Heart right ventricle (tissue), 16 donors: ENCODE measurements at regions not wholly inside any gene's neighbourhood (a gene's known extent, or its start where the extent isn't known, plus 50 kb on each side); places are given as distances from the start of the nearest gene placed in this dataset.

Source experiments
- ATAC-seq, 8 donors: fragments of 200-7000 bp; cut with Tn5 transposase; one replicate each; pipeline ENCODE4 v1.9.1; 2020; ENCODE audit warnings: mild to moderate bottlenecking in 8 of 8, moderate library complexity in 8 of 8, moderate number of reproducible peaks in 1 of 8
- DNase-seq, 2 donors: peaks; one replicate each; pipeline ENCODE4 v3.0.0-alpha.2; 2020
- H3K27ac ChIP-seq, 10 donors: fragments of 200-600 bp; sonication (generic) in 2 of 10; one replicate each; pipeline versions ENCODE4 v1.5.0 to v1.8.0; 2020 to 2022; ENCODE audit warnings: mild to moderate bottlenecking in 3 of 10
- H3K27me3 ChIP-seq, 7 donors: fragments of 200-600 bp; one replicate each; pipeline ENCODE4 v1.8.0; 2021 to 2022; ENCODE audit warnings: mild to moderate bottlenecking in 2 of 7
- H3K36me3 ChIP-seq, 9 donors: fragments of 200-600 bp; sonication (generic) in 1 of 9; one replicate each; pipeline versions ENCODE4 v1.5.0 to v1.8.0; 2020 to 2022; ENCODE audit warnings: mild to moderate bottlenecking in 2 of 9
- H3K4me1 ChIP-seq, 9 donors: fragments of 200-600 bp; sonication (generic) in 1 of 9; one replicate each; pipeline versions ENCODE4 v1.5.0 to v1.8.0; 2020 to 2022; ENCODE audit warnings: mild to moderate bottlenecking in 4 of 9
- H3K4me3 ChIP-seq, 10 donors: fragments of 200-600 bp; sonication (generic) in 2 of 10; one replicate each; pipeline versions ENCODE4 v1.5.0 to v1.8.0; 2020 to 2022; ENCODE audit warnings: mild to moderate bottlenecking in 7 of 10, moderate library complexity in 2 of 10
- H3K9me3 ChIP-seq, 11 donors: fragments of 200-600 bp in 10 of 11; sonication (generic) in 2 of 11; one replicate each; pipeline versions ENCODE4 v1.5.0 to v1.8.0; 2013 to 2022; ENCODE audit warnings: mild to moderate bottlenecking in 2 of 11, control low read depth in 1 of 11, moderate library complexity in 1 of 11
- WGBS, 2 donors: extraction: QIAGEN DNeasy Blood & Tissue Kit; methylation state at CpG; one replicate each; pipeline ENCODE4 v1.1.7; 2013; ENCODE audit warnings: inconsistent platforms in 1 of 2; 5-methylcytosine and 5-hydroxymethylcytosine counted together
- intact Hi-C, 10 donors: fragments of 100-400 bp; cut with DNase I; formaldehyde crosslinking; loops; one replicate each; pipeline versions ENCODE4 v1.11.1 to v1.14.2; 2022
- TF ChIP-seq, protein P1 (sequence below), 9 donors: fragments of 200-600 bp; sonication (generic) in 2 of 9; IDR thresholded peaks; one replicate each; pipeline versions ENCODE4 v1.5.0 to v1.8.0; 2021 to 2022; ENCODE audit warnings: antibody characterized with exemption in 9 of 9, mild to moderate bottlenecking in 5 of 9, moderate library complexity in 1 of 9
- donor health status: Arrhythmogenic right ventricular cardiomyopathy.
- donor health status: ischemic (EF 13 %, LVEDD 7.1; RV severe dilation, severe dysfunction).
- donor health status: healthy with polysubstance abuse.
- donor health status: DM: no; HTN: yes; CAD: no.
- donor health status: DM: no; HTN: no; CAD: no.
- donor health status: ischemic (EF 25% LVEDD 6.9; RV normal size, moderate dysfunction).
- donor health status: ischemic (EF 25% LVEDD 5.7; RV mildly dilated, moderate dysfunction).
- donor health status: healthy.
- donor health status: DM: yes; HTN: yes; CAD: no.
- donor health status: Ischemic cardiomyopathy.
- donor health status: ischemic (EF 35%, LVEDD 5.7; RV mildly dilated, moderate dysfunction).
- donor health status: nonischemic (EF 11% LVEDD 7.7; RV severe dilation, severe dysfunction).
- donor health status: DM: yes; HTN: yes; CAD: no.
- donor health status: PGD.
- donor health status: ischemic (EF 29% LVEDD 5.4; RV normal size, mild dysfunction).
- donor health status: nonischemic (EF 23%, LVEDD 6.1; RV moderate dilation, normal function).

GRCh38 chr1:227390525-227390924 lies 72.2 kb upstream of the CDC42BPA start:
- H3K9me3 ChIP-seq: no peaks in the 10 kb centered on the region
- intact Hi-C loops: no loop called here
- H3K4me3 ChIP-seq: no peak overlapping the region
- no peak for DNase-seq
- no peaks in the 10 kb centered on the region for H3K27me3 ChIP-seq
- ATAC-seq: no peak
- H3K36me3 ChIP-seq: no peaks in the 10 kb centered on the region
- TF ChIP-seq, protein P1, sequence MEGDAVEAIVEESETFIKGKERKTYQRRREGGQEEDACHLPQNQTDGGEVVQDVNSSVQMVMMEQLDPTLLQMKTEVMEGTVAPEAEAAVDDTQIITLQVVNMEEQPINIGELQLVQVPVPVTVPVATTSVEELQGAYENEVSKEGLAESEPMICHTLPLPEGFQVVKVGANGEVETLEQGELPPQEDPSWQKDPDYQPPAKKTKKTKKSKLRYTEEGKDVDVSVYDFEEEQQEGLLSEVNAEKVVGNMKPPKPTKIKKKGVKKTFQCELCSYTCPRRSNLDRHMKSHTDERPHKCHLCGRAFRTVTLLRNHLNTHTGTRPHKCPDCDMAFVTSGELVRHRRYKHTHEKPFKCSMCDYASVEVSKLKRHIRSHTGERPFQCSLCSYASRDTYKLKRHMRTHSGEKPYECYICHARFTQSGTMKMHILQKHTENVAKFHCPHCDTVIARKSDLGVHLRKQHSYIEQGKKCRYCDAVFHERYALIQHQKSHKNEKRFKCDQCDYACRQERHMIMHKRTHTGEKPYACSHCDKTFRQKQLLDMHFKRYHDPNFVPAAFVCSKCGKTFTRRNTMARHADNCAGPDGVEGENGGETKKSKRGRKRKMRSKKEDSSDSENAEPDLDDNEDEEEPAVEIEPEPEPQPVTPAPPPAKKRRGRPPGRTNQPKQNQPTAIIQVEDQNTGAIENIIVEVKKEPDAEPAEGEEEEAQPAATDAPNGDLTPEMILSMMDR (IDR thresholded peaks at IDR 0.05): no peak
- H3K4me1 ChIP-seq: peaks cover 0 to 8% (median 0%) of the 10 kb centered on the region in 9 donors
- 74 to 78% methylated on average over 2 of the region's 2 CpGs for WGBS, 2 donors
- no peak overlapping the region for H3K27ac ChIP-seq

DNA sequence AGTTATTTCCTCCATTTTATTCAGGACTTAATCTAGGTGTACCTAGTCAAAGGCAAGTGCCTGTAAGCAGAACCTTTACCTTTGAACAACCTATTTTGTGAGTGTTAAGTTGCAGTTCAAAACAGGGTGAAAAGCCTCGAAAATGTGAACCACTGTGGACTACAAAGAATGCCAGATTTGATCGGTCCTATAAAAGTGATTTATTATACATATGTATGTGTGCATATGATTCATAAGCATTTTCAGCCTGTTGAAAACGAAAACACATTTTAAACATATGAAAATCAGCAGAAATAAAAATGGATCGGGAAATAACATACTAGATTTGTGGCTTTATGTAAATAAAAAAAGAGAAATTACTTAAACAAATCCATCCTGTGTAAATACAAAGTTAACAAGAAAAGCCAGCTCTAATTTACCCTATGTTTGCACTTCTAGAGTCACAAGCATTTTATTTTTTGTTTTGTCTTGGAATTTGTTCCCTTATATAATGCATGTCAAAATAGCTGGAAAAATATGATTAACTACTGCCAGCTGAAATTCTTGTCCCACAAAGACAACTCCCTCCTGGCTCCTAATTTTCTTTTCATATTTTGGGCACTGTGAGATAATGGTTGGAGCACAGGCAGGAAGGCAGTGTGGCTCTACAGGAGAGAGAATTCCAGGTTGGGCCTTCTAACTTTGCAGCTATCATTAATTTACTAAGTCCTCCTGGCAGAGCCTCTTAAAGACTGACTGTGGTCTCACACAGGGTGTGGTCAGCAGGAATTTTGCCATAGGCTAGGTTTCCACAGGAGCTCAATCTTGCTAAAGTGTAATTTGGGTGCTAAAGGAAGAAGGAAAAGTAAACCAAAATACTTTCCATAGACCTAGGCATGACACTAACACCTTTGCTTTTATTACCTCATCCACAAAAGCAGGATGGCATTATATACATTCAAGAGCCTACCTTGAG lies 70.2 kb upstream of the CDC42BPA start:
- no peak for DNase-seq
- Histone ChIP-seq H3K9me3 (no peaks in the 10 kb centered on the region), H3K4me3 (no peak overlapping the region), H3K27me3 (no peaks in the 10 kb centered on the region), H3K36me3 (no peaks in the 10 kb centered on the region), H3K4me1 (peaks cover 0 to 8% (median 0%) of the 10 kb centered on the region in 9 donors), H3K27ac (peak overlapping the region in 1 of 10 donors; percentile 26)
- 85 to 96% methylated on average over 4 of the region's 4 CpGs for WGBS, 2 donors
- intact Hi-C loops: no loop called here
- no peak for ATAC-seq
- TF ChIP-seq, protein P1 (IDR thresholded peaks at IDR 0.05): no peak

DNA sequence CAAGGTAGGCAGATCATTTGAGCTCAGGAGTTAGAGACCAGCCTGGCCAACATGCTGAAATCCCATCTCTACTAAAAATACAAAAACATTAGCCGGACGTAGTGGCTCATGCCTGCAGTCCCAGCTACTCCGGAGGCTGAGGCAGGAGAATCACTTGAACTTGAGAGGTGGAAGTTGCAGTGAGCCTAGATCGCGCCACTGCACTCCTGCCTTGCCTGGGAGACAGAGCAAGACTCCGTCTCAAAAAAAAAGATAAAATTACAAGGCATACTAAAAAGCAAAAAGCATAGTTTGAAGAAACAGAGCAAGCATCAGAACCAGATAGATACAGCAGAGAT lies 61.2 kb upstream of the CDC42BPA start:
- Histone ChIP-seq H3K27ac (no peak overlapping the region), H3K36me3 (no peaks in the 10 kb centered on the region), H3K4me1 (peaks cover 0 to 12% (median 4%) of the 10 kb centered on the region in 9 donors), H3K9me3 (peaks cover 0 to 8% (median 0%) of the 10 kb centered on the region in 11 donors), H3K27me3 (no peaks in the 10 kb centered on the region), H3K4me3 (no peak overlapping the region)
- intact Hi-C loops: no loop called here
- DNase-seq (no peak), ATAC-seq (no peak)
- TF ChIP-seq, protein P1 (IDR thresholded peaks at IDR 0.05): no peak
- 94% methylated on average over 6 of the region's 6 CpGs for WGBS, 2 donors

DNA sequence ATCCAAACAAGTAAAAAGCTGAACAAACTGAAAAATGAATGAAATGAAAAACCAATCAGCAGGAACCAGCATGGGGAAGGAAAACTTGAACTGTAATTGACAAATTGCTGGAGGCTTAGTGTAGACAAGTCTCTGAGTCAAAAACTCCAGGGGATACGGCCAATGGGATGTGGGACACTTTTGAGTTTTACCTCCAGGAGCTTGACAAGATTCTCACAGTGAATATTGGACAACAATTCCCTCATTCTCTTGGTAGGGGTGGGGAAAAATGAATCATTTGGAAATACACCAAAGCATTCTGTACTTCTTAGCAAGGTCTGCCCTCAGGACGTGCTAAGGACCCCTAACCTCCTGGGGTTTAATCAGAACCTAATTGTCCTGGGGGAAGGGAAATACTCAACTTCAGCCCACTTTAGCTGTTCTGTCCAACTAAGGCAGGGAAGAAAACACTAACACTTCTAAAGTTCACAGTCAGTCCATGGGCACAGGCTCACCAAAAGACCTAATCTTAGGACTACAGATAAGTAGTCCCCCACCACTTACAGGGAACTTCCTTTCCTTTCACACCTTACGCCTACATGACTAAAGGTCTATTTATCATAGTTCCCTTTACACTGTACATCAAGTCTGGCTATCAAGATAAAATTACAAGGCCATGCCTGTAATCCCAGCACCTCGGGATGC lies 60.7 kb upstream of the CDC42BPA start:
- H3K4me3 ChIP-seq: no peak overlapping the region
- TF ChIP-seq, protein P1 (IDR thresholded peaks at IDR 0.05): no peak
- DNase-seq (no peak), ATAC-seq (no peak)
- no peaks in the 10 kb centered on the region for H3K36me3 ChIP-seq
- peaks cover 0 to 8% (median 0%) of the 10 kb centered on the region in 11 donors for H3K9me3 ChIP-seq
- peaks cover 0 to 12% (median 4%) of the 10 kb centered on the region in 9 donors for H3K4me1 ChIP-seq
- intact Hi-C loops: no loop called here
- H3K27ac ChIP-seq: no peak overlapping the region
- no peaks in the 10 kb centered on the region for H3K27me3 ChIP-seq
- WGBS, 2 donors: 84 to 87% methylated on average over 4 of the region's 4 CpGs
